CD14-positive monocyte (primary cell): ENCODE measurements at regions not wholly inside any gene's neighbourhood (a gene's known extent, or its start where the extent isn't known, plus 50 kb on each side); places are given as distances from the start of the nearest gene placed in this dataset.

ENCODE experiments used
- DNase-seq, 3 donors: peaks; one replicate each; pipeline ENCODE4 v3.0.0-alpha.2; 2011 to 2022
- H2AFZ ChIP-seq: 2 replicates; pipeline ENCODE4 v1.6.0; 2012; ENCODE audit warnings: mild to moderate bottlenecking, low read depth, low read length, inconsistent platforms; ENCODE audit not compliant: insufficient read depth, poor library complexity, severe bottlenecking
- H3K27ac ChIP-seq, 2 donors: 1 replicate in 1 of 2; 2 replicates in 1 of 2; pipeline ENCODE4 v1.5.1; 2012 to 2013; ENCODE audit warnings: low read length in 2 of 2, control low read depth in 1 of 2, inconsistent platforms in 1 of 2, low read depth in 1 of 2, mild to moderate bottlenecking in 1 of 2
- H3K27me3 ChIP-seq, 2 donors: one replicate each; pipeline versions ENCODE4 v1.6.0 to v1.6.1; 2011 to 2013; ENCODE audit warnings: low read length in 2 of 2; ENCODE audit not compliant: control insufficient read depth in 2 of 2, insufficient read depth in 2 of 2
- H3K36me3 ChIP-seq, 2 donors: replicated peaks in 1 of 2; 1 replicate in 1 of 2; 2 replicates in 1 of 2; pipeline versions ENCODE4 v1.5.1 to v1.6.1; 2012 to 2013; ENCODE audit warnings: low read length in 2 of 2, control low read depth in 1 of 2, inconsistent platforms in 1 of 2, mild to moderate bottlenecking in 1 of 2; ENCODE audit not compliant: insufficient read depth in 2 of 2, control insufficient read depth in 1 of 2
- H3K4me1 ChIP-seq, 2 donors: 1 replicate in 1 of 2; 2 replicates in 1 of 2; pipeline versions ENCODE4 v1.5.1 to v1.6.1; 2012 to 2013; ENCODE audit warnings: low read length in 2 of 2, control low read depth in 1 of 2, inconsistent platforms in 1 of 2, mild to moderate bottlenecking in 1 of 2, moderate library complexity in 1 of 2; ENCODE audit not compliant: insufficient read depth in 2 of 2, control insufficient read depth in 1 of 2
- H3K4me2 ChIP-seq: replicated peaks from 2 replicates; pipeline ENCODE3; 2012; ENCODE audit warnings: low read length, moderate library complexity, mild to moderate bottlenecking; ENCODE audit not compliant: poor library complexity, severe bottlenecking; ENCODE audit errors: extremely low read depth
- H3K4me3 ChIP-seq, 3 experiments: fragments of 200-600 bp in 1 of 3; sonication (generic) in 1 of 3; replicated peaks in 1 of 3; 1 replicate in 2 of 3; 2 replicates in 1 of 3; pipeline ENCODE4 v1.5.1; 2011 to 2013; ENCODE audit warnings: low read length in 3 of 3, mild to moderate bottlenecking in 3 of 3, control low read depth in 2 of 3, low read depth in 2 of 3, inconsistent platforms in 1 of 3, moderate library complexity in 1 of 3
- H3K79me2 ChIP-seq: 2 replicates; pipeline ENCODE4 v1.6.0; 2012; ENCODE audit warnings: mild to moderate bottlenecking, control low read depth, inconsistent platforms, low read length, moderate library complexity; ENCODE audit not compliant: insufficient read depth
- H3K9ac ChIP-seq: 2 replicates; pipeline ENCODE4 v1.6.0; 2017; ENCODE audit warnings: low read length, mild to moderate bottlenecking; ENCODE audit not compliant: insufficient read depth, poor library complexity, severe bottlenecking
- H3K9me3 ChIP-seq, 2 donors: replicated peaks in 1 of 2; 1 replicate in 1 of 2; 2 replicates in 1 of 2; pipeline versions ENCODE4 v1.5.1 to v1.6.1; 2012 to 2013; ENCODE audit warnings: low read length in 2 of 2, control low read depth in 1 of 2; ENCODE audit not compliant: control insufficient read depth in 1 of 2, insufficient read depth in 1 of 2
- H4K20me1 ChIP-seq: 2 replicates; pipeline ENCODE4 v1.6.0; 2012; ENCODE audit warnings: mild to moderate bottlenecking, low read length, control low read depth, moderate library complexity; ENCODE audit not compliant: insufficient read depth
- H3K27ac Mint-ChIP-seq, 7 donors: one replicate each; pipeline ENCODE4 v1.8.0; 2020; ENCODE audit warnings: mild to moderate bottlenecking in 7 of 7, mixed read lengths in 7 of 7, moderate library complexity in 6 of 7, inconsistent platforms in 2 of 7
- H3K27me3 Mint-ChIP-seq, 3 donors: one replicate each; pipeline ENCODE4 v1.8.0; 2021 to 2022; ENCODE audit warnings: low read depth in 3 of 3, mild to moderate bottlenecking in 3 of 3, mixed read lengths in 3 of 3, moderate library complexity in 3 of 3, inconsistent platforms in 1 of 3
- H3K36me3 Mint-ChIP-seq, 2 donors: one replicate each; pipeline ENCODE4 v1.8.0; 2020; ENCODE audit warnings: mixed read lengths in 2 of 2, inconsistent platforms in 1 of 2, mild to moderate bottlenecking in 1 of 2
- H3K4me1 Mint-ChIP-seq: one replicate; pipeline ENCODE4 v1.8.0; 2020; ENCODE audit warnings: mild to moderate bottlenecking, mixed read lengths
- H3K4me3 Mint-ChIP-seq, 2 donors: one replicate each; pipeline ENCODE4 v1.8.0; 2020; ENCODE audit warnings: mild to moderate bottlenecking in 2 of 2, mixed read lengths in 2 of 2, moderate library complexity in 1 of 2
- H3K9me3 Mint-ChIP-seq, 7 donors: one replicate each; pipeline ENCODE4 v1.8.0; 2020 to 2022; ENCODE audit warnings: mixed read lengths in 7 of 7, mild to moderate bottlenecking in 6 of 7, moderate library complexity in 6 of 7, inconsistent platforms in 2 of 7
- WGBS: methylation state at CpG from one replicate; pipeline ENCODE4 v1.1.5; 2013; ENCODE audit warnings: missing lambda C conversion rate; ENCODE audit not compliant: insufficient coverage; 5-methylcytosine and 5-hydroxymethylcytosine counted together
- intact Hi-C, 2 donors: fragments of 100-400 bp; cut with micrococcal nuclease; formaldehyde crosslinking; loops; one replicate each; pipeline versions ENCODE4 v1.15.0 to v1.15.1; 2023
- TF ChIP-seq, protein P1 (sequence below): fragments of 200-600 bp; IDR thresholded peaks from one replicate; pipeline ENCODE4 v1.8.0; 2022; ENCODE audit warnings: antibody characterized with exemption, mild to moderate bottlenecking

DNA sequence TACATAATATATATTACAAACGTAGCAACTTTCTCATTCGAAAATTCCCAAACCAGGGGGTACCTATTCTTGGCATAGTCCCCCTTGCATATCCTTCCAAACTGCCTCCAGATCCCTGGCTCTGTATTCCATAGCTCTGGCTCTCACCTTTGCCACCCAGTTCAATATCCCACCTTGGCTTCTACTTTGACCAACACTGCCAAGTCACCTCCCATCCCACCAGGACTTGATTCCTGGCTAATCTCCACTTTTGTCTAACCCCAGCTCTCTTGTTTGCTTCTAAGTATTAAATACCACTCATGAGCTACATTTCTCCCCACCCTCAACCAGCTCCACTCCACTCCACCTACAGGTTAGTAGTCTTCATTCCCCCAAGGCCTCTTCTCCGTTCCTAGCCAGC lies 103.2 kb upstream of the WDR75 start:
- H3K9me3 Mint-ChIP-seq = peaks cover 0 to 20% (median 5%) of the 10 kb centered on the region in 7 donors
- no peak overlapping the region for H3K4me3 Mint-ChIP-seq

DNA sequence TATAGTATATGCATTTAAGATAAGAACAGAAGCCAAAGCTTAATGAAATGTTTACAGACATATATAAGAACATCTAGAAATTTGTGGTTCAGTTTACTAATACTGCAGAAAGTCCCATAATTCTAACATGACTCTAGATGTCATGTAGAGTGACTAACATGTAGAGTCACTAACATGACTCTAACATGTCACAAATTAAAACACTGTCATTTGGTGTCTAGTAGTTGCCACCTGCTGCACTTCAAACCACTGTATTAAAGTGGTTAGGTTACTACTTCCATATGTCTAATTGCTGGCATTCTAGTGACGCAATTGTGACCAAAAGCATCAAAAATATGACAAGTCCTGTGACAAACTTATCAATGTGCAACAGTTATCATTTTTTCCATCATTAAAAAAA lies 100.2 kb upstream of the WDR75 start:
- H3K4me2 ChIP-seq = no peak overlapping the region
- TF ChIP-seq, protein P1, sequence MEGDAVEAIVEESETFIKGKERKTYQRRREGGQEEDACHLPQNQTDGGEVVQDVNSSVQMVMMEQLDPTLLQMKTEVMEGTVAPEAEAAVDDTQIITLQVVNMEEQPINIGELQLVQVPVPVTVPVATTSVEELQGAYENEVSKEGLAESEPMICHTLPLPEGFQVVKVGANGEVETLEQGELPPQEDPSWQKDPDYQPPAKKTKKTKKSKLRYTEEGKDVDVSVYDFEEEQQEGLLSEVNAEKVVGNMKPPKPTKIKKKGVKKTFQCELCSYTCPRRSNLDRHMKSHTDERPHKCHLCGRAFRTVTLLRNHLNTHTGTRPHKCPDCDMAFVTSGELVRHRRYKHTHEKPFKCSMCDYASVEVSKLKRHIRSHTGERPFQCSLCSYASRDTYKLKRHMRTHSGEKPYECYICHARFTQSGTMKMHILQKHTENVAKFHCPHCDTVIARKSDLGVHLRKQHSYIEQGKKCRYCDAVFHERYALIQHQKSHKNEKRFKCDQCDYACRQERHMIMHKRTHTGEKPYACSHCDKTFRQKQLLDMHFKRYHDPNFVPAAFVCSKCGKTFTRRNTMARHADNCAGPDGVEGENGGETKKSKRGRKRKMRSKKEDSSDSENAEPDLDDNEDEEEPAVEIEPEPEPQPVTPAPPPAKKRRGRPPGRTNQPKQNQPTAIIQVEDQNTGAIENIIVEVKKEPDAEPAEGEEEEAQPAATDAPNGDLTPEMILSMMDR = no peak
- H3K27ac Mint-ChIP-seq = no peak overlapping the region
- no peak overlapping the region for H3K4me3 ChIP-seq
- DNase-seq = no peak
- peaks cover 0 to 17% of the 10 kb centered on the region in 2 donors for H3K9me3 ChIP-seq
- peaks cover 0 to 20% (median 4%) of the 10 kb centered on the region in 7 donors for H3K9me3 Mint-ChIP-seq
- H3K4me1 ChIP-seq = no peaks in the 10 kb centered on the region
- no peak overlapping the region for H3K27ac ChIP-seq
- H3K4me1 Mint-ChIP-seq = no peaks in the 10 kb centered on the region
- H3K36me3 Mint-ChIP-seq = no peaks in the 10 kb centered on the region
- no peaks in the 10 kb centered on the region for H3K27me3 ChIP-seq
- no peaks in the 10 kb centered on the region for H3K36me3 ChIP-seq
- no peak overlapping the region for H3K9ac ChIP-seq
- H4K20me1 ChIP-seq = no peaks in the 10 kb centered on the region
- no peak overlapping the region for H3K4me3 Mint-ChIP-seq
- no peaks in the 10 kb centered on the region for H3K79me2 ChIP-seq
- peaks cover 0 to 2% (median 0%) of the 10 kb centered on the region in 3 donors for H3K27me3 Mint-ChIP-seq
- intact Hi-C loops = no loop called here
- no CpG with 5 or more reads among the region's 1 CpG for WGBS
- no peak overlapping the region for H2AFZ ChIP-seq

More for the DNA sequence above, 103.2 kb upstream of the WDR75 start:
- WGBS = 100% methylated on average over 1 of the region's 3 CpGs
- Mint-ChIP-seq H3K36me3 (no peaks in the 10 kb centered on the region), H3K27me3 (peaks cover 0 to 2% (median 0%) of the 10 kb centered on the region in 3 donors), H3K4me1 (no peaks in the 10 kb centered on the region), H3K27ac (no peak overlapping the region)
- TF ChIP-seq, protein P1 = no peak
- Histone ChIP-seq H3K79me2 (no peaks in the 10 kb centered on the region), H2AFZ (no peak overlapping the region), H3K4me3 (no peak overlapping the region), H4K20me1 (no peaks in the 10 kb centered on the region), H3K4me2 (no peak overlapping the region), H3K4me1 (no peaks in the 10 kb centered on the region), H3K9me3 (peaks cover 0 to 17% of the 10 kb centered on the region in 2 donors), H3K27ac (no peak overlapping the region), H3K36me3 (no peaks in the 10 kb centered on the region), H3K27me3 (no peaks in the 10 kb centered on the region), H3K9ac (no peak overlapping the region)
- DNase-seq = no peak
- intact Hi-C loops = no loop called here
